ENCODE measurements at regions not wholly inside any gene's neighbourhood (a gene's known extent, or its start where the extent isn't known, plus 50 kb on each side); places are given as distances from the start of the nearest gene placed in this dataset.

- no peaks in the 10 kb centered on the region for H3K79me2 ChIP-seq (ENCODE audit: insufficient read depth, low read length)
- no peaks in the 10 kb centered on the region for H3K36me3 Mint-ChIP-seq (ENCODE audit: insufficient read depth in 1 of 3, low read depth in 3 of 3)
- no peak overlapping the region for H4K91ac ChIP-seq (ENCODE audit: insufficient read length, low read depth, low read length)
- no peak overlapping the region for H3K4ac ChIP-seq (ENCODE audit: low read depth, low read length)
- H4K5ac ChIP-seq (ENCODE audit: insufficient read length, low read depth, low read length), result no peak overlapping the region
- H3K27me3 Mint-ChIP-seq (ENCODE audit: low read depth), result no peaks in the 10 kb centered on the region; the same call in 1 of the 2 replicates
- H2BK15ac ChIP-seq (ENCODE audit: low read depth, low read length), result no peak overlapping the region
- no peak overlapping the region for H3K23ac ChIP-seq (ENCODE audit: insufficient read length, low read depth, low read length)
- H3K4me3 Mint-ChIP-seq, result no peak overlapping the region
- no peak overlapping the region for H3K14ac ChIP-seq (ENCODE audit: insufficient read depth, low read length)
- no CpG with 5 or more reads among the region's 4 CpGs for WGBS (ENCODE audit: extremely low coverage, insufficient read length, low lambda C conversion rate)
- H3K27me3 ChIP-seq (ENCODE audit: insufficient read depth, low read length), result no peaks in the 10 kb centered on the region
- H3K9me3 Mint-ChIP-seq, result no peaks in the 10 kb centered on the region
- H3K79me1 ChIP-seq (ENCODE audit: insufficient read depth, low read depth, low read length, poor library complexity, severe bottlenecking), result no peaks in the 10 kb centered on the region
- no peak overlapping the region for H2BK20ac ChIP-seq (ENCODE audit: low read depth, low read length, poor library complexity, severe bottlenecking)
- no peak overlapping the region for H2BK5ac ChIP-seq (ENCODE audit: insufficient read length, low read length)
- peaks cover 5 to 12% of the 10 kb centered on the region in 2 experiments; a peak in 3 of 4 replicates for H3K4me1 Mint-ChIP-seq
- H3K18ac ChIP-seq (ENCODE audit: insufficient read length, low read depth, low read length), result no peak overlapping the region
- no peak for TF ChIP-seq CTCF (conservative IDR thresholded peaks at IDR 0.05)
- no peak overlapping the region for H2BK12ac ChIP-seq (ENCODE audit: insufficient read length, low read depth, low read length)
- H4K8ac ChIP-seq (replicated peaks; ENCODE audit: insufficient read length, low read depth, low read length), result no peak overlapping the region
- H3K23me2 ChIP-seq (ENCODE audit: insufficient read length, low read depth, low read length, poor library complexity, severe bottlenecking), result no peaks in the 10 kb centered on the region
- no peak overlapping the region for H3K9ac ChIP-seq (ENCODE audit: extremely low read depth, insufficient read length, low read length)
- H2AFZ ChIP-seq (ENCODE audit: low read length), result no peak overlapping the region
- H3K9me3 ChIP-seq (ENCODE audit: control insufficient read depth, low read depth, low read length), result no peaks in the 10 kb centered on the region
- no peaks in the 10 kb centered on the region for H3K4me1 ChIP-seq (ENCODE audit: insufficient read depth, low read length)
- no peak overlapping the region for H2AK5ac ChIP-seq (ENCODE audit: insufficient read length, low read length)
- DNase-seq, result no peak
- H3K27ac Mint-ChIP-seq, result no peak overlapping the region
- H4K20me1 ChIP-seq (ENCODE audit: control insufficient read depth, insufficient read depth, insufficient read length), result no peaks in the 10 kb centered on the region
- H3K4me2 ChIP-seq (ENCODE audit: insufficient read depth, insufficient read length, low read length), result no peak overlapping the region
- no peak overlapping the region for H3K56ac ChIP-seq (ENCODE audit: insufficient read length, low read depth, low read length)
- no peak overlapping the region for H3K27ac ChIP-seq (ENCODE audit: insufficient read length, low read depth, low read length)
- H2BK120ac ChIP-seq (ENCODE audit: low read depth, low read length, poor library complexity, severe bottlenecking), result no peak overlapping the region
- H3T11ph ChIP-seq (ENCODE audit: low read length), result no peak overlapping the region
Measured at GRCh38 chr21:39048574-39048973, 134.7 kb downstream of the PSMG1 start.
